Activated naive CD4-positive, alpha-beta T cell treated with anti-CD3 and anti-CD28 coated beads, Interleukin-2, amount 50 U/mL, for 24 hours (primary cell): ENCODE measurements at regions not wholly inside any gene's neighbourhood (a gene's known extent, or its start where the extent isn't known, plus 50 kb on each side); places are given as distances from the start of the nearest gene placed in this dataset.

Experiments
- H3K27ac Mint-ChIP-seq: one replicate; pipeline ENCODE4 v1.8.0; 2021; ENCODE audit warnings: mild to moderate bottlenecking, mixed read lengths
- H3K27me3 Mint-ChIP-seq: one replicate; pipeline ENCODE4 v1.8.0; 2021; ENCODE audit warnings: mixed read lengths
- H3K36me3 Mint-ChIP-seq: one replicate; pipeline ENCODE4 v1.8.0; 2021; ENCODE audit warnings: mixed read lengths
- H3K4me1 Mint-ChIP-seq: one replicate; pipeline ENCODE4 v1.8.0; 2021; ENCODE audit warnings: mixed read lengths
- H3K4me3 Mint-ChIP-seq: one replicate; pipeline ENCODE4 v1.8.0; 2021; ENCODE audit warnings: mild to moderate bottlenecking, mixed read lengths
- H3K9me3 Mint-ChIP-seq: one replicate; pipeline ENCODE4 v1.8.0; 2021; ENCODE audit warnings: mixed read lengths

GRCh38 chr9:126049896-126050604, 276.6 kb upstream of the MVB12B start:
- Mint-ChIP-seq H3K4me1 (no peaks in the 10 kb centered on the region), H3K9me3 (no peaks in the 10 kb centered on the region), H3K36me3 (peaks cover 2% of the 10 kb centered on the region), H3K27me3 (peaks cover 6% of the 10 kb centered on the region), H3K4me3 (no peak overlapping the region), H3K27ac (no peak overlapping the region)

- Mint-ChIP-seq H3K27me3 (peaks cover 7% of the 10 kb centered on the region), H3K4me3 (no peak overlapping the region), H3K4me1 (no peaks in the 10 kb centered on the region), H3K27ac (no peak overlapping the region), H3K9me3 (no peaks in the 10 kb centered on the region), H3K36me3 (peaks cover 2% of the 10 kb centered on the region)
Observed at GRCh38 chr9:126050605-126050990, 276.0 kb upstream of the MVB12B start.

- no peaks in the 10 kb centered on the region for H3K4me1 Mint-ChIP-seq
- H3K36me3 Mint-ChIP-seq = no peaks in the 10 kb centered on the region
- H3K27me3 Mint-ChIP-seq = peaks cover 7% of the 10 kb centered on the region
- no peak overlapping the region for H3K27ac Mint-ChIP-seq
- H3K4me3 Mint-ChIP-seq = no peak overlapping the region
- H3K9me3 Mint-ChIP-seq = no peaks in the 10 kb centered on the region
Observed at GRCh38 chr9:126051446-126052130, 275.0 kb upstream of the MVB12B start.

GRCh38 chr9:126052791-126053190, 273.8 kb upstream of the MVB12B start:
- Mint-ChIP-seq H3K27ac (no peak overlapping the region), H3K36me3 (no peaks in the 10 kb centered on the region), H3K27me3 (peaks cover 7% of the 10 kb centered on the region), H3K9me3 (no peaks in the 10 kb centered on the region), H3K4me3 (no peak overlapping the region), H3K4me1 (no peaks in the 10 kb centered on the region)

GRCh38 chr9:126053913-126054312, 272.7 kb upstream of the MVB12B start:
- no peaks in the 10 kb centered on the region for H3K9me3 Mint-ChIP-seq

GRCh38 chr9:126055381-126055985, 271.1 kb upstream of the MVB12B start:
- H3K4me1 Mint-ChIP-seq = no peaks in the 10 kb centered on the region
- H3K9me3 Mint-ChIP-seq = no peaks in the 10 kb centered on the region
- H3K27ac Mint-ChIP-seq = no peak overlapping the region
- peaks cover 5% of the 10 kb centered on the region for H3K27me3 Mint-ChIP-seq
- no peaks in the 10 kb centered on the region for H3K36me3 Mint-ChIP-seq
- H3K4me3 Mint-ChIP-seq = no peak overlapping the region

More at GRCh38 chr9:126053913-126054312, 272.7 kb upstream of the MVB12B start:
- H3K36me3 Mint-ChIP-seq = no peaks in the 10 kb centered on the region
- H3K4me1 Mint-ChIP-seq = no peaks in the 10 kb centered on the region
- H3K27me3 Mint-ChIP-seq = peaks cover 7% of the 10 kb centered on the region
- no peak overlapping the region for H3K27ac Mint-ChIP-seq
- no peak overlapping the region for H3K4me3 Mint-ChIP-seq

GRCh38 chr9:126056312-126057021, 270.2 kb upstream of the MVB12B start:
- Mint-ChIP-seq H3K9me3 (no peaks in the 10 kb centered on the region), H3K27me3 (peaks cover 4% of the 10 kb centered on the region), H3K36me3 (no peaks in the 10 kb centered on the region), H3K4me3 (no peak overlapping the region), H3K27ac (no peak overlapping the region), H3K4me1 (no peaks in the 10 kb centered on the region)

- Mint-ChIP-seq H3K27ac (no peak overlapping the region), H3K4me3 (no peak overlapping the region), H3K27me3 (peaks cover 7% of the 10 kb centered on the region), H3K4me1 (no peaks in the 10 kb centered on the region), H3K9me3 (no peaks in the 10 kb centered on the region), H3K36me3 (no peaks in the 10 kb centered on the region)
Observed at GRCh38 chr9:126057121-126057825, 269.4 kb upstream of the MVB12B start.

GRCh38 chr9:126058011-126058531, 268.6 kb upstream of the MVB12B start:
- no peaks in the 10 kb centered on the region for H3K4me1 Mint-ChIP-seq
- H3K27me3 Mint-ChIP-seq = peaks cover 7% of the 10 kb centered on the region
- no peaks in the 10 kb centered on the region for H3K9me3 Mint-ChIP-seq
- H3K27ac Mint-ChIP-seq = no peak overlapping the region
- H3K4me3 Mint-ChIP-seq = no peak overlapping the region
- no peaks in the 10 kb centered on the region for H3K36me3 Mint-ChIP-seq

GRCh38 chr9:126058591-126058990, 268.0 kb upstream of the MVB12B start:
- Mint-ChIP-seq H3K9me3 (no peaks in the 10 kb centered on the region), H3K4me3 (no peak overlapping the region), H3K4me1 (no peaks in the 10 kb centered on the region), H3K27me3 (peaks cover 7% of the 10 kb centered on the region), H3K36me3 (no peaks in the 10 kb centered on the region), H3K27ac (no peak overlapping the region)

- Mint-ChIP-seq H3K27me3 (peaks cover 6% of the 10 kb centered on the region), H3K4me3 (no peak overlapping the region), H3K9me3 (no peaks in the 10 kb centered on the region), H3K27ac (no peak overlapping the region), H3K36me3 (no peaks in the 10 kb centered on the region), H3K4me1 (no peaks in the 10 kb centered on the region)
Observed at GRCh38 chr9:126061575-126061974, 265.1 kb upstream of the MVB12B start.

- Mint-ChIP-seq H3K27me3 (peaks cover 6% of the 10 kb centered on the region), H3K4me3 (no peak overlapping the region), H3K9me3 (no peaks in the 10 kb centered on the region), H3K27ac (no peak overlapping the region), H3K4me1 (no peaks in the 10 kb centered on the region), H3K36me3 (no peaks in the 10 kb centered on the region)
Observed at GRCh38 chr9:126062158-126062886, 264.3 kb upstream of the MVB12B start.

GRCh38 chr9:126063326-126063725, 263.3 kb upstream of the MVB12B start:
- no peak overlapping the region for H3K27ac Mint-ChIP-seq
- no peaks in the 10 kb centered on the region for H3K4me1 Mint-ChIP-seq
- no peaks in the 10 kb centered on the region for H3K36me3 Mint-ChIP-seq
- H3K4me3 Mint-ChIP-seq = no peak overlapping the region
- peaks cover 6% of the 10 kb centered on the region for H3K27me3 Mint-ChIP-seq
- no peaks in the 10 kb centered on the region for H3K9me3 Mint-ChIP-seq

GRCh38 chr9:126066131-126066530, 260.5 kb upstream of the MVB12B start:
- Mint-ChIP-seq H3K4me1 (no peaks in the 10 kb centered on the region), H3K27me3 (peaks cover 11% of the 10 kb centered on the region), H3K27ac (no peak overlapping the region), H3K9me3 (no peaks in the 10 kb centered on the region), H3K36me3 (no peaks in the 10 kb centered on the region), H3K4me3 (no peak overlapping the region)
